ENCODE measurements at regions not wholly inside any gene's neighbourhood (a gene's known extent, or its start where the extent isn't known, plus 50 kb on each side); places are given as distances from the start of the nearest gene placed in this dataset.

DNA sequence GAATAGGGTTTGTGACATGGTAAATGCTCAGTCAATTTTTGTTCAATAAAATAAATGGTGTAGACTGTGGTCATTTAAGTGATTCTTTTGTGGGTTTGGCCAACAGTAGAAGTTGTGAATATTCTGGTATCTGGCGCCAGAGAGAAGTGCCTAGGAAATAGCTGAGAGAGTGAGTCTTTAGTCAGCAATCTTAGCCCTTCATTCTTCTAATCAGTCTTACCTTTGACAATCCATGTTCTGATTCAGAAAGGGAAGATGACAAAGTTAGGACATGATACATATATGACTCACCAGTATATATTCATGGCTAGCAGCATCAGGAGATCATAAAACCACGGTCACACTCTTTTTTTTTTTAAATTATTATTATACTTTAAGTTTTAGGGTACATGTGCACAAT lies 141.8 kb upstream of the PCDH18 start:
- no peak for DNase-seq (ENCODE audit: low spot score)

DNA sequence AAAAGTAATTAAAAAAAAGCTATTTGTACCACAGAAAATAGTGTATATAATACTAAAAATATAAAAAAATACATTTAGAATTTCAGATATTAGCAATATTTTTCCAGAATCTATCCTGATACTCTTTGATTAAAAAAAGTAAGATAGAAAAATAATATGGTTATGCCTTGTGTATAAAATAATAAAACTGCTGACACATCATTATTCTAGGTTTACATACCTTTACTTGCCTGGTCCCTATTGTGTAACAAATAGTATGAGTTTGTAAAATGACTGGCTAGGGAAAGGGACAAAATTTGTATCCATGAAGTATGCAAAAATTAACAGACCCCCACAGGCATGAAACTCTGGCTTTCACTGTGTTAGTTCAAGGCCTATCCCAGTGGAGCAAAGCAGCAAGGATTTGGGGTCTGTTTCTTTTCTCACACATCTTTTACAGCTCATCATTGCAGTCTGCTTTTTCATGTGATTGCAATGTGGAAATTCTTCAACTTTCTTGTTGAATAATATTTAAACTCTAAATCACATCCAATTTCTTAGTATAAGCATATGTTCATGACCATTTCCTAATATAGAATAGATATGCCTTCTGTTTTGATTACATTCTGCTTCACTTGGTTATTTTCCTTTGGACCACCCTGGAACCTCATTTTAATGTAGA lies 136.7 kb upstream of the PCDH18 start:
- no peak for DNase-seq (ENCODE audit: low spot score)

DNA sequence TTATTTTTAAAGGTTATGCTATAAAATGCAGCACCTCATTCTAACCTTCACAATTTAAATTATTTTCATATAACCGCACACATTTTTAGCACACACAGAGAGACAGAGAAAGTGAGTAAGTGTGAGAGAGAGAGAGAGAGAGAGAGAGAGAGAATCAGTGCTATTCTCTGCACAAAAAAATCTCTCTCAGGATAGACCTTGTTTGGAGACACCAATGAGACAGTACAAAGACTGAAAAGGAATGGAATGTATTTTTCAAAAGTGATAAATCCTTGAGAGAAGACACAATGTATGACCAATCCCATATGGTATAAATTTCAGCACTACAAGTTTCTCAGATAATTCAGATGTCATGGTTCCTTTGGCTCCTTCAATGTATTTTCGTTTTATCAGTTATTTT lies 132.1 kb upstream of the PCDH18 start:
- DNase-seq (ENCODE audit: low spot score): no peak

DNA sequence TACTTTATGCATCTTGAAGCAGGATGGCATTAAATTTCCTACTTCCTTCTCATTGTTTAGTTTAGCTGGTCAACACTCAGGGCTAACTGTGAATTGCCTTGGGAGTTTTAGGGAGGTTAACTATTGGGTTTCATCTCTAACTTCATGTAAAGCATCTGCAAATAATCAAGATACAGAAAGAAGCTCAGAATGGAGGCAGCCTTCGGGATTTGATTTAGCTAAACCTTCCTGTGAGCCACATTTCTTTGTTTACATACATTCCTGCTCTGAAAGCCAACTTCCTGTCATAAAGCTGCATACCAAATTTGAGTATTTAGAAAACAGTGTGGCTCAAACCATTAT lies 131.7 kb upstream of the PCDH18 start:
- DNase-seq (ENCODE audit: low spot score): no peak

DNA sequence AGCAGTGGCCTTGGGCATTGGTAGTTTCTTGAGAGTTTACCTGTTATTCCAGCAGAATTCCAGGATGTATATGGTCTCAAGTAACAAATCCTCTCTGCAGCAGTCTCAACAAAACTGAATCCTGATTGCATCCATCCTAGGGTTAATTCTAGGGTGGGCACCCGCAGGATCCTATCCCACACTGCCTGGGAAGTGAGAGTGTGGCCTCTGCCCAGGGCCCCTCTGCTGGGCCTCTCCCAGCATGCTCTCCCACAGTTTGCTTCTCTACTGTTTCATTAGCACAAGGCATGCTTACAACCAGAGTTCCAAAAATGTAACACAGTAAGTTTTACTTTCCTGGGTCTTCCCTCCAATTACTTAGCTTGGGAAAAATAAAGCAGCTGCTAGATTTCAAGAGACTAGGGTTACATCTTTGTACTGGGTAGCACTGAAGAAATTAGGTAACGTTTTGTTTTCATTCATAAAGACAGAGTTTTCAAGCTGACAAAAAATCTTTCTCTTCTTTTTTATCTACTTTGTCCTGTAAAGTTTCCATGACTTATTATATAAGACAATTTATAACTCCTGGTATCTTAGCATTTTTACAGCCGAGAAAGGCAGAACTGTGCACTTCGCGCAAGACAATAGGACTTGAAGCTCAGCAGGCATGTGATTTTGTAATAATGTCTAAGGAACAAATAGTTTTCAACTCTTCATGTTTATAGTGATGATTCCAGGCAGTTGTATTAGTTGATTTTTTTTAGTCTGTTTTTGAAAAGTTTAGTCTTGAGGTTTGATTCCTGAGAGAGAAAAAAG lies 131.2 kb upstream of the PCDH18 start:
- DNase-seq (ENCODE audit: low spot score): no peak

DNA sequence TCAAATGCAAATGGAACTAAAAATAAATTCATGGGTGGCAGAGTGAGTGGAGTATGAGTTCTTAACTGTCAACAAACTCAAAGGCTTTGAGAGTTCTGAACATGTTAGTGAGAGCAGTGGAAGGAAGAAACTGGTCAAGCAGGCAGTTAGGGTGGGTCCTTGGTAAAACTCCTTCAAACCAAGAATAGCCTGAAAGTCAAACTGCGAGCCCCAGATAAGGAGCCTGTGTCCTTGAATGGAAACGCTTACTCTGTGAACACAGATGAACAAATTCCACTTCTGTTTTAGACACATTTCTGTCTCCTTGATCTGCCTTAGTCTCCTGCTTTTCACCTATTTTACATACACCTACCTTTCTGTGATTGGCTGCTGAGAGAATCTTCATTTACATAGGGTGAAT lies 129.4 kb upstream of the PCDH18 start:
- no peak for DNase-seq (ENCODE audit: low spot score)

DNA sequence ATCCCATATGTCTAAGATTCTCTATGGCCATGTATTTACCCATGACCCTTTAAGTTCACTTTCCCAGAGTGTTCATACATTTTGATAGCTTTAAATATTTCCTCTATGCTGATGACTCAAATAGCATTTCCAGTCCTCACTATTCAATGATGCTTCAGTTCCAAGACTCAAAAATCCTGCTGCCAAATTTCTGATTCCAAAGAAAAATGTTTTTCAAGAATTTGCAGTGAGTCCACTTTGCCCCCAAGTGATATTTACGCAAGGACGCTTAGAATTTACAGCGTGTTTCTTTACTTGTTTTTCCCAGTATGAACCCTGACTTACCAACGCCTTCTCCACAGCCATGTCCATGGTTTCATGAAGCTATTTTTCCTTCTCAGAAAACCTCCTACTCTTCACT lies 127.9 kb upstream of the PCDH18 start:
- no peak for DNase-seq (ENCODE audit: low spot score)

DNA sequence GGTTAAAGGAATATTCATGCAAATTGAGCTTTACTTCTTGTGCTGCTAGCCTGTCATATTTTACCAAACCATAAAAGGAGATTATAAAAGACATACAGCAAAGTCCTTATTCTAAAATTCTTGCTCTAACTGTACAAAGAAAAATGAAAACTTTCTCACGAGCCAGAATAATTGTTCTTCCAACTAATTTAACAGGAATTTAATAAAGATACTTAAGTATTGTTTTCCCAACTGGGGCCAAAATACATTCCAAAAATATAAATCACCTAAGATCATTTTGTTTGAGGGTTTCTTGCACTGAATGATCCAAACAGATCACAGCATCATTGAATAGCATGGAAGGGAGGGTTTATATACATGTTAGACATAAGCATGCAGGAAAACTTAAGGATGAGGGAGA lies 127.1 kb upstream of the PCDH18 start:
- no peak for DNase-seq (ENCODE audit: low spot score)

DNA sequence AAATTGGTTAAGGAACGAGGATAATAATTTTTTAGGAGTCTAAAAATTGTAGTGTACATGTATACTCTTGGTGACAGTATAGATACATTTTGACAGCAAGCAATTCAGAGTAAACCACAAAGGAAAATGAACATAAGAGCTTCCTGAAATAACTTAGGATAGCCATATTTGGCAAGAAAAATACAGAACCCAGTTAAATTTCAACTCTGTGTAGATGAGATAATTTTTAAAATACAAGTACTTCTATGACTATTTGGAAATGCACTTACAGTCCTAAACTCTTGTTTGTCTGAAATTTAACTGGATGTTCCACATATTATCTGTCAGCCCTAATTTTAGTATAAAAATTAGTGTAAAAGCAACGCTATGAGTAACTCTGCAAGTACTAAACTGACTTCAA lies 124.4 kb upstream of the PCDH18 start:
- no peak for DNase-seq (ENCODE audit: low spot score)

DNA sequence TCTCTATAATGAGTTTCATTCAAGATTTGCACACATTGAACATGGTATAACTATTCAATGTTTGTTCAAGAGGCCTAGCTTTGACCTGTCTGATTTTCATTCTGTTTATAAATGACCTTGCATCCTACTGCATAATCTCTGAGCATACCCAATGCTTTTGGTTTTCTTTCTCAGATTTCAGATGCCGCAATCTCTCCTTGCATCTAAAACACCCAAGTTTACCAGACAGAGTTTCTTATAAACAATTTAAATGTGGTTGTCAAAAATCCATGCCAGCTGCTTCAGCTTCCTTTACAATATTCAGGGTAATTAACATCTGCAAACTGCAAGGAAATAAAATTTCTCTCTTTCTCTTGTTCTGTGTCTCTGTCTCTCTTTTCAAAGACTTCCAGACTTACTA lies 123.0 kb upstream of the PCDH18 start:
- no peak for DNase-seq (ENCODE audit: low spot score)

DNA sequence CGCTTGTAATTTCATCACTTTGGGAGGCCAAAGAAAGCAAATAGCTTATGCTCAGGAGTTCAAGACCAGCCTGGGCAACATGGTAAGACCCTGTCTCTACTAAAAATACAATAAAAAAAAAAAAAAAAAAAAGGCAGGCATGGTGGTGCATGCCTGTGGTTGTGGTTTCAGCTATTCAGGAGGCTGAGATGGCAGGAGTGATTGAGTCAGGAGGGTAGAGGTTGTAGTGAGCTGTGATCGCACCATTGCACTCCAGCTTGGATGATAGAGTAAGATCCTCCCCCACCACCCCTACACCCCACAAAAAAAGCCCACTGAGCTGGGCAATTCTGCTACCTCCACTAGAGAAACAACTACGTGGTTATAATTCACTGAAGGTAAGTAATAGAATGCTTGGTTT lies 118.8 kb upstream of the PCDH18 start:
- no peak for DNase-seq (ENCODE audit: low spot score)

DNA sequence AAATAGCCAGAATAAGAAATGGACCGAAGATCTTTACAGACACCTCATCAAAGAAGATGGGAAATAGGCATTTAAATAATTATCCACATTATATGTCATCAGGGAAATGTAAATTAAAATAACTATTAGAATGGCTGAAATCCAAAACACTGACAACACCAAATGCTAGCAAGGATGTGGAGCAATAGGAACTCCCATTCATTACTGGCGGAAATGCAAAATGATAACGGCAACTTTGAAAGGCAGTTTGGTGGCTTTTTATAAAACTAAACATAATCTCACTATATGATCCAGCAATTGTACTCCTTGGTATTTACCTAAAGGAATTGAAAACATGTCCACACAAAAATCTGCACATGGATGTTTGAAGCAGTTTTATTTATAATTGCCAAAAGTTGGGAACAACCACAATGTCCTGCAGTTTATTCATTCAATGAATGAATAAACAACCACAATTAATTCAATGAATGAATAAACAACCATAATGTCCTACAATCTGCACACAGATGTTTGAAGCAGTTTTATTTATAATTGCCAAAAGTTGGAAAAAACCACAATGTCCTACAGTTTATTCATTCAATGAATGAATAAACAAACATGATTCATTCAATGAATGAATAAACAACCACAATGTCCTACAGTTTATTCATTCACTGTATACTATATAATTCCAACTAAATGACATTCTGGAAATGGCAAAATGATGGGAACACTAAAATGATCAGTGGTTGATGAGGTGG lies 117.6 kb upstream of the PCDH18 start:
- DNase-seq (ENCODE audit: low spot score): no peak

DNA sequence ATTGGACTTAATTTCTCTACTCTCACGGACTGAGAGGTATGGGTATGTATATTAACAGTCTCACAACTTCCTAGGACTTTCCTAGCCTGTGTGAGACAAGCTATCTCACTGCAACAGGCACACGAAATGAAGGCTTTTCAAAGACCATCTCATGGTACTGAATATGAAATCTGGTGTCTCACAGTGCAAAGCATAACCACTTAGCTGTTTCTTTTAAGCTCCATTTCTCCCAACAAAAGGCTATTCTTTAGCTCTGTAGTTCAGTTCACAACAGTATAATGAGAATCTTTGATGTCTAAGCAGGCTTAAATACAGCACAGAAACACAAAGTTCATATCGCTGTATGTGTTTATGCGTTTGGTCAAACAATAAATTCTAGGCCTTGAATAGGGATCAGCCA lies 116.2 kb upstream of the PCDH18 start:
- no peak for DNase-seq (ENCODE audit: low spot score)

DNA sequence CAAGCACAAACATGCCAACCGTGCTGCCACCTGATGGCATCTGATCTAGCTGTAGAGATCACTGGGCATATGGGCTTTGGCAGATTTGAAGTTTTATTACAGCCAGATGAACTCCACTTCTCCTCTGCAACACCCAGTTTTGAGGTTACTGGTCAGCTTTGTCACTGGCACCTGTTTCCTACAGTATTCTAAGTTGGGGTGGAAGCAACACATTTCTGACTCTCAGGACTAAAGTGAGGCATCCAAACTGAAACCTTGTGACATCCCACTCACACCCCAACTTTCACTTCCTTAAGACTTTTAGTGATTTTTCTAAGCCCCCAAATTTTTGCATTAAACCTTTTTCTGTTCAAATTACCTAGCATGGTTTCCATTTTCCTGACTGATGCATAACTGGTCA lies 115.1 kb upstream of the PCDH18 start:
- no peak for DNase-seq (ENCODE audit: low spot score)

DNA sequence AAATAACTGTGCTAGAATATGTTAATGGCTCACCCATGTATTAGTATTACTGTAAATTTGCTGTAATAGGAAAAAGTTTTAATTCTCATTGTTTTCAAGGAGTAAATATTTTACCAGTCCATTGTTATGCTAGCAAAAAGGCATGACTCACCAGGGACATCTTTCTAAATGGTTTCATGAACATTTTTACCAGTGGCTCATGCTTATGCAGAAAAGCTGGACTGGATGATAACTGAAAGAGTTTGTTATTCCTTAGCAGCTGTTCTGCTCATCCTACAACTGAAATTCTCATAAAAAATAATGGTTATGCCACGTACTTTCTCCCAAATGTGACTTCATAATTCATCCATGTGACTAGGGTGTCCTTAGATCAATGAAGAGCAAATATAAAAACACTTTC lies 111.9 kb upstream of the PCDH18 start:
- no peak for DNase-seq (ENCODE audit: low spot score)

DNA sequence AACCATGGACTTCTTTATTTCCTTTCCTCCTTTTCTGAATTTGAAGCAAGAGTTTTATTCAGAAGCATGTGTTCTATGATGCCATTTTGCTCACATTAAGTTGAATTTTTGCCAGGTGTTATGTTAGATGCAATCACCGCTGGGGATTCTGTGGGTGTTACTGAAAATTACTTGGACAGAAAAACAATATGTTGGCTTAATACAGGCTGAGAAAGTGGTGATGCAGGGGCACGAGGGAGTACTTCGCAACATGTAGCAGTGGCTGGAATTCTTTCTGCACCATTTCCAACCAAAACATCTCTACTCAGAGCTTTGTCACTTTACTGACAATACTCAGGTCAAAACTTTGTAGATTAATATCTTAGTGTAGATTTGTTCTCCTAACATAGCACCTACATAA lies 109.2 kb upstream of the PCDH18 start:
- no peak for DNase-seq (ENCODE audit: low spot score)

DNA sequence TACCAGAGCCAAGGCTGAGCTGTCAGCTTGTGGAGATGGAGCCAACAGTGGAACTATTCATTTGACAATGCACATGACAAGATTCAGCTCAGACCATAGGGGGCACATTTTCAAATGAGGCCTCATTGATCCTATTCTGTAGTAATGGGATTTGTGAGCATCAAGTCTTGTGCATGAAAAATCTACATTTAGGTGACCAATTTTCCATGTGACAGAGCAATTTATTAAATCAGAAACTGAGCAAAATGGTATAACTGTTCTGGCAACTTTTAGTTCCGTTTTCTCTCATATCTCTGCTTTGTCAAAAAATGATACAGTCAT lies 108.5 kb upstream of the PCDH18 start:
- DNase-seq (ENCODE audit: low spot score): no peak

DNA sequence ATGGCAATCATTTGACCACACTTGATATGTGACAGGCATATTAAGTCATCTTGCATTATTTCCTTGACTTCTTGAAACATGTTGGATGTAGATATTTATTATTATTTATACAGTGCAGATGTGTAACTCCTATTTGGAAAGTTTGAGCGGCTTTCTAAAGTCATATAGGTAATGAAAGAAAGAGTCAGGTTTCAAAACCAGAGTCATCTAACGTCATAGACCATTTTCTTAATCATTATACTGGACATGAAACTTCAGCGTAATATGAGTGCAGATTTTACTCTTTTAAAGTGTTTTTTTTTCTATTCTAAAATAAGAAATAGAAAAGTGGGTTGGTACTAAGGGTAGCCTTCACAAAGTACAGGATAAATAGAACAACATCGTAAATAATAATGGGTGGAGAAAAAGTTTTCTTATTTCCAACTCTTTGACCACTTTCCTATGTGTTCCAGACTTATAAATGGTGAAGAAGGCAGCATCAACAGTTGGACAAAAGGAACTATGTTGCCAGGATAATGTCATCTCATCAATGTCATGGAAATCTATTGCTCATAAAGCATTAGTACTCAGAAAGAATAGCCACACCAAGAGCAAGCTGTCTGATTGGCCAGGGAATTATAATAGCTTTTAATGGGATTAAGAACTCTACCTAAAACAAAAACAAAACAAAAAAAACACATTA lies 108.0 kb upstream of the PCDH18 start:
- no peak for DNase-seq (ENCODE audit: low spot score)

DNA sequence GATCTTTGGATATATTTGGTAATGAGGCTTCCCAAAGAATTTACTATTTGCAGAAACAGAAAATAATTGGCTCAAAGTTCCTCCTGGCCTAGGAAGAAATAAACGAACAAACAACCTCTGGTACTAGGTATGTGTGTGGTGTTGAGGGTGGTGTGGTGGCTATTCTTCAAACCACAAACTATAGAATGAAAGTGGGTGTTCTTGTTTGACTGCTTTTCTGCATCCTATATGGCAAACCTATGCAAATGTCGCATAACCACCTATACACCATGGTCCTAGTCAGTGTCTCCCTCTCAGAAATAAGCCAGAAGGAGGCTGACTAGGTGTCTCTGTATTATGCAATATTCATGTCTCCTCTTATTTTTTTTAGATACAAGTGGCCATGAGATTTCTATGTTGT lies 106.6 kb upstream of the PCDH18 start:
- DNase-seq (ENCODE audit: low spot score): no peak

DNA sequence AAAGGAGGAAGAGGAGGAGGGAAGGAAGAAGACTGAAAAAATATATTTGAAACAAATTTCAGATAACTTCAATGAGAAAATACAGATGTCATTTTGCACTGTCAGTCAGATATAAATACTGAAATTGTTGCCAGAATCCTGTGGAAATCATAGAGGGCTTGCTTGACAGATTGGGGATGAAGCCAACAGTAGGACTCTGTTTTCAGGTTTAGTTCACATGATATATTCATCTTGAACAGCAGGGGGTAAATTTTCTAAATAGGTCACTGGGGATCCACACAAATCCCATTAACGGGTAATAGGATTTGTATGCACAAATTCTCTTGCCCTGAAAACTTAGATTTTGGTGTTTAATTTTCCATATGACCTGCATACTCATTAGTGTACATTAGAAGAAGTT lies 103.3 kb upstream of the PCDH18 start:
- no peak for DNase-seq (ENCODE audit: low spot score)

DNA sequence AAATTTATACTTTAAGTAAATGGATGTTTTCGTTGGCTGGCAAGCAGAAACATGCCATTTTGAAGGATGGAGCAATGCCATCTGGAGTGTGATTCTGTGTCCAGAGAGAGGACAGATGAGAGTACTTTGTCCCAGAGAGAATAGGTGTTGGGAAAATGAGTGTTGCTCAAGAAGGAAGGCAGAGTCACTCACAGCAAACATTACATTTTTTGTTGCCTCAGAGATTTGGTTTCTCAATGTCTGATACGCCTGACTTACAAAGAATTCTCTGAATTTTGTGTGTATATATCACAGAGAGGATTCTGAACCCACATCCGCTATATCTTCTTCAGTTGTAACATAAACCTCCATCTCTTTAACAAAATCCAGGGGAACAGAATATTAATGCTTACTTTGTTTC lies 102.8 kb upstream of the PCDH18 start:
- peak; percentile 15 for DNase-seq (ENCODE audit: low spot score)

DNA sequence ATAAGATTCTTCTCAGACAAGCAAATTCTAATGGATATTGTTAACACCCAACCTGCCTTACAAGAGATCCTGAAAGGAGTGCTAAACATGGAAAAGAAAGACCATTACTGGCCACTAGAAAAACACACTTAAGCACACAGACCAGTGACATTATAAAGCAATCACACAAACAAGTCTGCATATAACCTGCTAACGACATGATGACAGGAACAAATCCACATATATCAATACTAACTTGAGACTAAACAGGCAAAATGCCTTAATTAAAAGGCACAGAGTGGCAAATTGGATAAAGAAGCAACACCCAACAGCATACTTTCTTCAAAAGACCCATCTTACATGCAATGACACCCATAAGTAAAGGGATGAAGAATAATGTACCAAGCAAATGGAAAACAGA lies 100.5 kb upstream of the PCDH18 start:
- no peak for DNase-seq (ENCODE audit: low spot score)

DNA sequence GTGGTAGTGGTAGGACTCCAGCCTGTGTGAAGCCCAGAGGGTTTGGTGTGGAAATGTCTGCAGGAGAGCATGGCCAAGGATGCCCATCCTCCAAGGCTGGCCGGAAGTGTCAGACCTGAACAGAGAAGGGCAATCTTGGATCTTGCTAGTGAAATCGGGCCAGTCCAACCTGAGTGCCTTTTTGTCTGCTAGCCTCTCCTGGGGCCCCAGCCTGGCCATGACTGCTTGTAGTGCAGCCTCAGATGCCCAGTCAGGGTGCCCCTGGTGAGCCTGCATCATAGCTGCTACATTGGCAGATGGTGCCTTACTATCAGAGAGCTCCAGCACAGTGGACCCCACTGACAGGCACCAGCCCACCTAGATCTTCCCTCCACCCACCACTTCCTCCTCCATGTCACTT lies 99.3 kb upstream of the PCDH18 start:
- no peak for DNase-seq (ENCODE audit: low spot score)
